ENCODE measurements at regions not wholly inside any gene's neighbourhood (a gene's known extent, or its start where the extent isn't known, plus 50 kb on each side); places are given as distances from the start of the nearest gene placed in this dataset.

DNA sequence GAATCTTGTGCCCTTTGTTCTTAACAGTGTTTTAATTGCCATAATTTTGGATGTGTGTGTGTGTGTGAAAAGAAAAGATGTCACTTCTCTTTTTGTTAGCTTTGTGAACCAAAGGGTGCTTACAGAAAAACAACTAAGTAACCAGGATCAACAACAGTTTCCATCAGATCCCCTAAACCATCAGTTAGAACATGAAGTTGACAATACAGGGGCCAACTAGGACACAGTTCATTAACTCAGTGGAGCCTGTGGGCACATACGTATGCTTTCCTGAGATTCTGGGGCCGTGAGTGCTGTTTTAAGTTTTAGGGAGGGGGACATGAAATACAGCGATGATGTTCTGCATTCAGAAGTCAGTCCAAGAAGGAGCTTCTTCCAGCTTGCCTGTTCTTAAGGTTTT, 133.6 kb downstream of the TLR5 start:
- TF ChIP-seq, protein P1, sequence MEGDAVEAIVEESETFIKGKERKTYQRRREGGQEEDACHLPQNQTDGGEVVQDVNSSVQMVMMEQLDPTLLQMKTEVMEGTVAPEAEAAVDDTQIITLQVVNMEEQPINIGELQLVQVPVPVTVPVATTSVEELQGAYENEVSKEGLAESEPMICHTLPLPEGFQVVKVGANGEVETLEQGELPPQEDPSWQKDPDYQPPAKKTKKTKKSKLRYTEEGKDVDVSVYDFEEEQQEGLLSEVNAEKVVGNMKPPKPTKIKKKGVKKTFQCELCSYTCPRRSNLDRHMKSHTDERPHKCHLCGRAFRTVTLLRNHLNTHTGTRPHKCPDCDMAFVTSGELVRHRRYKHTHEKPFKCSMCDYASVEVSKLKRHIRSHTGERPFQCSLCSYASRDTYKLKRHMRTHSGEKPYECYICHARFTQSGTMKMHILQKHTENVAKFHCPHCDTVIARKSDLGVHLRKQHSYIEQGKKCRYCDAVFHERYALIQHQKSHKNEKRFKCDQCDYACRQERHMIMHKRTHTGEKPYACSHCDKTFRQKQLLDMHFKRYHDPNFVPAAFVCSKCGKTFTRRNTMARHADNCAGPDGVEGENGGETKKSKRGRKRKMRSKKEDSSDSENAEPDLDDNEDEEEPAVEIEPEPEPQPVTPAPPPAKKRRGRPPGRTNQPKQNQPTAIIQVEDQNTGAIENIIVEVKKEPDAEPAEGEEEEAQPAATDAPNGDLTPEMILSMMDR (IDR thresholded peaks at IDR 0.05; ENCODE audit: borderline replicate concordance, control extremely low read depth, extremely low read depth, insufficient read depth, missing control alignments) = no peak
- DNase-seq (ENCODE audit: low spot score) = no peak
- in situ Hi-C loops (cut with MboI; ENCODE audit: low sequenced_read_pairs, unreplicated experiment) = no loop called here

DNA sequence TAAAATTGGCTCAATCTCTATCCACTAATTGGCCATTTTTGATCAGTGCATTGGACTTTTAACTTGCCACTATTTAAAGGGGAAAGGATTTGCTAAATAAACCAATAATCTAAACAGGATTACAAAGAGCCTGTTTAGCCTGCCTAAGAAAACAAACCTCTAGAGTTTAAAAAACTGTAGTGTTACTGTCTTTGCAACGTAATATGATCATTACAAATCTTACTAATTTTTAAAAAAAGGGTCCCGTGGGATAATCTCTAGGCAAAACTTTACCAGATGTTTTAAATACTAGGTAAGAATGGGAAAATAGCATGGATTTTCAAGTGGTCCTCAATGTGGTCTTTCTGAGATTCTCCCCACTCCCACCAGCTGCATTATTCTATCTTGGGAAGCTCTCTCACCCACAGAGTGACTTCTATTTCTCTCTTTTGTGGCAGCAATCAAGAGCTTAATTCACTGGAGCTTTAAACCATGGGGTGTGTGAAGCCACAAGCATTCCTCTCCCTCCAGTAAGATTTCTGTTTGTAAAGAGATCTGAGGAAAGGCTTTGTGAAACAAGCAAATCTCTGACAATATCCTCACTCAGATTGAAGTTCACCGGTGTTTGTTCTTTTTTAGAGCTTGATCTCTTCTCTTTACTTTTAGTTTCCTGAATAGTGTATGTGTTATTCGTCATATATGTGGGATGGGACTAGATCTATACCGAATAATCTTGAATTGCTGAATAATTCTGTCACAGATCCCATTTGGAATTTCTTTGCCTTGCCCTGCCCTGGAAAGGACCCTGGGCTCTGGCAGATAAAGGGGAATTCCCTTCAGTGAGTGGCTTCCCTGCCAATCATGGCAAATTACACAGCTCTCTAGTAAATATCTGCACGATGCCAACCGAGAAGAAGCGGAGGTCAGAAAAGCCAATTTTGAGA, 132.2 kb downstream of the TLR5 start:
- in situ Hi-C loops (cut with MboI; ENCODE audit: low sequenced_read_pairs, unreplicated experiment) = no loop called here
- TF ChIP-seq, protein P1 (IDR thresholded peaks at IDR 0.05; ENCODE audit: borderline replicate concordance, control extremely low read depth, extremely low read depth, insufficient read depth, missing control alignments) = no peak
- DNase-seq (ENCODE audit: low spot score) = no peak

DNA sequence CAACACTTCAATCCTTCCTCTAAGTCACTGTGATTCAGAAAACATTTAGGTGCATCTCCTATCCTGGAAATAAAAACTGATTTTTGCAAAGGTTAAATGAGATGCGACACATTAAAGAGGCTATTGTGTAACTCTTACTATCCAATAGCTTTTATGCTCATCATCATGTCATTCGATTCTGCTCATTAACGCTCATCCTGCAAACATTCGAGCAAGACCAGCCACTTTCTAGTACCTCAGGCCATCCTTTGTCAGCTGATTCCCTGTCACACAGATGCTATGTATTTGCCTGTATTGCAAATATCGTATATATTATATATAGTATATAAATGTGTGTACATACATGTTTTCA, 131.6 kb downstream of the TLR5 start:
- TF ChIP-seq, protein P1 (IDR thresholded peaks at IDR 0.05; ENCODE audit: borderline replicate concordance, control extremely low read depth, extremely low read depth, insufficient read depth, missing control alignments) = no peak
- in situ Hi-C loops (cut with MboI; ENCODE audit: low sequenced_read_pairs, unreplicated experiment) = no loop called here
- DNase-seq (ENCODE audit: low spot score) = no peak

DNA sequence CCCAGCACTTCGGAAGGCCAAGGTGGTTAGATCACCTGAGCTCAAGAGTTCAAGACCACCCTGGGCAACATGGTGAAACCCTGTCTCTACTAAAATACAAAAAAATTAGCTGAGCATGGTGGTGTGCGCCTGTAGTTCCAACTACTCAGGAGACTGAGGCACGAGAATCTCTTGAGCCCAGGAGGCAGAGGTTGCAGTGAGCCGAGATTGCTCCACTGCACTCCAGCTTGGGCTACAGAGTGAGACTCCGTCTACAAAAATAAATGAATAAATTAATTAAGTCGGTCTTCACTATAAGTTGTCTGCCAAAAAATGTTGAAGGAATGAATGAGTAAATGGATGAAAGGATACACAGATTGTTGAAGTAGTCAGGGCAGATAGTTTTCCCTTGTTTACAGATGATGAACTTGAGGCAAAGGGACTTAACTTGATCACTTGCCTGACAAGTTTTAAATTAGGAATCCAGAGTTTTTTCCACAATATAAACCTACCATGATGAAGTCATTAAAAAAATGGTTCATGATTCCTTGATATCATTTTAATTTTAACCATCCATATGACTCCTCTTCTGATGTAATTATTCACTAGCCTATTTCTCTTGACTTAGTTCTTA, 130.8 kb downstream of the TLR5 start:
- TF ChIP-seq, protein P1 (IDR thresholded peaks at IDR 0.05; ENCODE audit: borderline replicate concordance, control extremely low read depth, extremely low read depth, insufficient read depth, missing control alignments) = no peak
- DNase-seq (ENCODE audit: low spot score) = no peak
- in situ Hi-C loops (cut with MboI; ENCODE audit: low sequenced_read_pairs, unreplicated experiment) = no loop called here

DNA sequence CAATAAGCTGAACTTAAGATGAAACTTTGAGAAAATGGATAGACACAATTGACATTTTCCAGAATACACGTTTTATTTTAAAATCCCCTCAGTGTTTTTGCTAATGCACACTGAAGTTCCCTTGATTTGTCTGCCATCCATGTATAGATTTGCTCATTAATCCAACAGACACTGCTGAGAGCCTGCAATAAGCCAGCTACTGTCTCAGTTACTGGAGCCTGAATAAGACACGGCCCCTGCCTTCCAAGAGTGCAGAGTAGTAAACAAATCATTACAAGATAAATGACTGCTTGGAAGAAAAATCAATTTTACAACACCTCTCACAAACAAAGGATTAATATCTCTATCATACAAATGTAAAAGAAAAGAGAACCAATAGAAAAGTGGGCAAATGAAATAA, 130.1 kb downstream of the TLR5 start:
- in situ Hi-C loops (cut with MboI; ENCODE audit: low sequenced_read_pairs, unreplicated experiment) = no loop called here
- TF ChIP-seq, protein P1 (IDR thresholded peaks at IDR 0.05; ENCODE audit: borderline replicate concordance, control extremely low read depth, extremely low read depth, insufficient read depth, missing control alignments) = no peak
- DNase-seq (ENCODE audit: low spot score) = no peak

DNA sequence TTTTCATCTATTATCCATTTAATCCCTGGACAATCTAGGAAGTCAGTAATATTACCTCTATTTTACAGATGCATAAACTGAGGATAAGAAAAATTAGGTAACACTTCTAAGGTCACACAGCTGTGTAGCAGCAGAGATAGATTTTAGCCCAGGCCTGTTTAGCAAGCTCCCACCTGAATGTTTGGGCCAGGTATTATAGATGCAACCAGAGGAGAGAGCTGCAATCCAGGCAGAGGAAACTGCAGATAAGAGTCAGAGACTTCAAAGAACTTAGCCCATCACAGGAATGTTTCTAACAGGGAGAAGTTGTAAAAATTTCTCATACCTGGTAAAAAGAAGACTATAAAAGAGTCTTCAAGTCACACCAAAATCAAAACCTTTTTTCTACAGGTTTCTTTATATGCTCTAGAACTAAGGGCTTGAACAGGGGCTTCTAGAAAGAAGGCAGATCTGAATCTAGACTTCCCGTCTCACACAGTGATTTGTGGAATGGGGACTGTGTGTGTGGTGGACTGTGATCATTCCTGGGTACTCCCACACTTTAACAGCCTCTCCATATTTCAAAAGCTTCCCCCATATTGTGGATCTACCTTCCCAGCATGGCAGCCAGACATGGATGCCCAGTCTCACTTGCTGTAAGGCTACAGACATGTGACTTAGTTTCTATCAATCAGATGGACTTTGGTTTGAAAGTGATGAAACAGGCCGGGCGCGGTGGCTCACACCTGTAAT, 128.7 kb downstream of the TLR5 start:
- in situ Hi-C loops (cut with MboI; ENCODE audit: low sequenced_read_pairs, unreplicated experiment) = no loop called here
- no peak for DNase-seq (ENCODE audit: low spot score)

More for the DNA sequence above, 128.7 kb downstream of the TLR5 start:
- TF ChIP-seq, protein P1 (IDR thresholded peaks at IDR 0.05; ENCODE audit: borderline replicate concordance, control extremely low read depth, extremely low read depth, insufficient read depth, missing control alignments) = no peak
